ENCODE measurements at regions not wholly inside any gene's neighbourhood (a gene's known extent, or its start where the extent isn't known, plus 50 kb on each side); places are given as distances from the start of the nearest gene placed in this dataset.

- TF ChIP-seq, protein P1, sequence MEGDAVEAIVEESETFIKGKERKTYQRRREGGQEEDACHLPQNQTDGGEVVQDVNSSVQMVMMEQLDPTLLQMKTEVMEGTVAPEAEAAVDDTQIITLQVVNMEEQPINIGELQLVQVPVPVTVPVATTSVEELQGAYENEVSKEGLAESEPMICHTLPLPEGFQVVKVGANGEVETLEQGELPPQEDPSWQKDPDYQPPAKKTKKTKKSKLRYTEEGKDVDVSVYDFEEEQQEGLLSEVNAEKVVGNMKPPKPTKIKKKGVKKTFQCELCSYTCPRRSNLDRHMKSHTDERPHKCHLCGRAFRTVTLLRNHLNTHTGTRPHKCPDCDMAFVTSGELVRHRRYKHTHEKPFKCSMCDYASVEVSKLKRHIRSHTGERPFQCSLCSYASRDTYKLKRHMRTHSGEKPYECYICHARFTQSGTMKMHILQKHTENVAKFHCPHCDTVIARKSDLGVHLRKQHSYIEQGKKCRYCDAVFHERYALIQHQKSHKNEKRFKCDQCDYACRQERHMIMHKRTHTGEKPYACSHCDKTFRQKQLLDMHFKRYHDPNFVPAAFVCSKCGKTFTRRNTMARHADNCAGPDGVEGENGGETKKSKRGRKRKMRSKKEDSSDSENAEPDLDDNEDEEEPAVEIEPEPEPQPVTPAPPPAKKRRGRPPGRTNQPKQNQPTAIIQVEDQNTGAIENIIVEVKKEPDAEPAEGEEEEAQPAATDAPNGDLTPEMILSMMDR (IDR thresholded peaks at IDR 0.05): no peak
- no peak for DNase-seq
- H3K4me3 ChIP-seq: no peak overlapping the region
- no peak overlapping the region for H3K27ac ChIP-seq
- no peaks in the 10 kb centered on the region for H3K36me3 ChIP-seq
- no peak for ATAC-seq
- H3K9me3 ChIP-seq: peaks cover 0 to 8% (median 0%) of the 10 kb centered on the region in 11 donors
- H3K4me1 ChIP-seq: no peaks in the 10 kb centered on the region
- intact Hi-C loops (cut with DNase I): no loop called here
- no peaks in the 10 kb centered on the region for H3K27me3 ChIP-seq
Measured at GRCh38 chr2:117737846-117738245, 76.6 kb upstream of the DDX18 start.

GRCh38 chr2:117738991-117739839, 75.3 kb upstream of the DDX18 start:
- TF ChIP-seq, protein P1 (IDR thresholded peaks at IDR 0.05): no peak
- 54 to 73% methylated on average over 2 of the region's 2 CpGs for WGBS, 2 donors
- Histone ChIP-seq H3K9me3 (peaks cover 0 to 8% (median 0%) of the 10 kb centered on the region in 11 donors), H3K27ac (no peak overlapping the region), H3K27me3 (no peaks in the 10 kb centered on the region), H3K36me3 (no peaks in the 10 kb centered on the region), H3K4me1 (no peaks in the 10 kb centered on the region), H3K4me3 (no peak overlapping the region)
- no peak for ATAC-seq
- DNase-seq: no peak
- intact Hi-C loops (cut with DNase I): no loop called here

- no peaks in the 10 kb centered on the region for H3K4me1 ChIP-seq
- WGBS, 2 donors: 53 to 55% methylated on average over 5 of the region's 5 CpGs
- no peak overlapping the region for H3K4me3 ChIP-seq
- TF ChIP-seq, protein P1 (IDR thresholded peaks at IDR 0.05): no peak
- no peak overlapping the region for H3K27ac ChIP-seq
- H3K36me3 ChIP-seq: no peaks in the 10 kb centered on the region
- DNase-seq (no peak), ATAC-seq (no peak)
- intact Hi-C loops (cut with DNase I): no loop called here
- no peaks in the 10 kb centered on the region for H3K9me3 ChIP-seq
- H3K27me3 ChIP-seq: peaks cover 0 to 4% (median 0%) of the 10 kb centered on the region in 7 donors
Measured at GRCh38 chr2:117745537-117745936, 69.0 kb upstream of the DDX18 start.

- TF ChIP-seq, protein P1 (IDR thresholded peaks at IDR 0.05): no peak
- H3K9me3 ChIP-seq: peaks cover 0 to 15% (median 0%) of the 10 kb centered on the region in 11 donors
- H3K4me3 ChIP-seq: no peak overlapping the region
- 57 to 70% methylated on average over 2 of the region's 2 CpGs for WGBS, 2 donors
- no peak for DNase-seq
- H3K27ac ChIP-seq: no peak overlapping the region
- no peaks in the 10 kb centered on the region for H3K27me3 ChIP-seq
- intact Hi-C loops (cut with DNase I): no loop called here
- ATAC-seq: no peak
- no peaks in the 10 kb centered on the region for H3K36me3 ChIP-seq
- no peaks in the 10 kb centered on the region for H3K4me1 ChIP-seq
Measured at GRCh38 chr2:117755768-117756167, 58.7 kb upstream of the DDX18 start.

Measured in heart right ventricle (tissue), 16 donors.